Activated CD8-positive, alpha-beta T cell treated with anti-CD3 and anti-CD28 coated beads for 36 hours (primary cell): ENCODE measurements at regions not wholly inside any gene's neighbourhood (a gene's known extent, or its start where the extent isn't known, plus 50 kb on each side); places are given as distances from the start of the nearest gene placed in this dataset.
A peak's percentile ranks its signal among the peaks of the same experiment; 100 is the strongest.

ENCODE experiments used
- ATAC-seq: fragments of 200-7000 bp; cut with Tn5 transposase; one replicate; pipeline ENCODE4 v1.10.0; 2021; ENCODE audit warnings: mild to moderate bottlenecking, moderate library complexity
- CTCF ChIA-PET: fragments of 350-600 bp; sonication (Branson Sonifier 250); formaldehyde crosslinking; loops from one replicate; lab custom pipeline; 2021; ENCODE audit warnings: antibody characterized with exemption; lab: Charles Lee
- POLR2A ChIA-PET: fragments of 350-600 bp; sonication (Branson Sonifier 250); formaldehyde crosslinking; loops from one replicate; lab custom pipeline; 2021; ENCODE audit warnings: antibody characterized with exemption; lab: Charles Lee
- DNase-seq: peaks from one replicate; pipeline ENCODE4 v3.0.0-alpha.2; 2020
- H3K27ac Mint-ChIP-seq: one replicate; pipeline ENCODE4 v1.8.0; 2021; ENCODE audit warnings: mild to moderate bottlenecking, mixed read lengths
- H3K27me3 Mint-ChIP-seq: one replicate; pipeline ENCODE4 v1.8.0; 2021; ENCODE audit warnings: mixed read lengths
- H3K36me3 Mint-ChIP-seq: one replicate; pipeline ENCODE4 v1.8.0; 2021; ENCODE audit warnings: low read depth, mixed read lengths
- H3K4me1 Mint-ChIP-seq: one replicate; pipeline ENCODE4 v1.8.0; 2021; ENCODE audit warnings: low read depth, mixed read lengths
- H3K4me3 Mint-ChIP-seq: one replicate; pipeline ENCODE4 v1.8.0; 2021; ENCODE audit warnings: mild to moderate bottlenecking, moderate library complexity, mixed read lengths
- H3K9me3 Mint-ChIP-seq: one replicate; pipeline ENCODE4 v1.8.0; 2021; ENCODE audit warnings: mixed read lengths
- CTCF ChIP-seq: fragments of 200-600 bp; IDR thresholded peaks from one replicate; pipeline ENCODE4 v1.8.0; 2022; ENCODE audit warnings: antibody characterized with exemption, mild to moderate bottlenecking
- intact Hi-C: fragments of 100-400 bp; cut with micrococcal nuclease; formaldehyde crosslinking; loops from one replicate; pipeline ENCODE4 v1.10.0; 2022

- Mint-ChIP-seq H3K27ac (no peak overlapping the region), H3K36me3 (no peaks in the 10 kb centered on the region), H3K4me3 (no peak overlapping the region), H3K4me1 (no peaks in the 10 kb centered on the region), H3K27me3 (peaks cover 7% of the 10 kb centered on the region), H3K9me3 (no peaks in the 10 kb centered on the region)
- ChIA-PET POLR2A (no interaction called here), CTCF (no interaction called here)
- ATAC-seq (no peak), DNase-seq (no peak)
- TF ChIP-seq CTCF: no peak
- intact Hi-C loops: no loop called here
Measured at GRCh38 chr13:53197424-53197823, 168.8 kb downstream of the OLFM4 start.

DNA sequence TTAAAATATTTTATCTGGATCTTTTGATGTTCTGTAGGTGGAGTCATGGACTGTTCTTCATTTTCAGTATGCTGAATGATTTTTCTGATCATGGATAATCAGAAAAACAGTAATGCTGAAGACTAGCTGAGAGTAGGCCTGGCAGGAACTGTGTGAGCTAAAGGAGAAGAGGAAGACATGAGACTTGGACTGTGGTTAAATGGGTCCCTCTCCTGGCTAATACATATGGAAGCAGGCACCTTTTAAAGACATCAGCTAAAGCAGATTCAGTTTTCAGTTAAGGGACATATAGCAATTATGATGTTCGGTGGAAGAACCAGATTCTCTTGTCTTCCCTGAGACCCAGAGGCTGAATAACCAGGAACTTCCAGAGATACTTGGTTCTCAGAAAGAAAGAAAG lies 169.4 kb downstream of the OLFM4 start:
- DNase-seq (no peak), ATAC-seq (no peak)
- H3K9me3 Mint-ChIP-seq: no peaks in the 10 kb centered on the region
- peaks cover 12% of the 10 kb centered on the region for H3K27me3 Mint-ChIP-seq
- intact Hi-C loops: no loop called here
- ChIA-PET CTCF (no interaction called here), POLR2A (no interaction called here)
- no peak overlapping the region for H3K27ac Mint-ChIP-seq
- no peak for TF ChIP-seq CTCF
- H3K36me3 Mint-ChIP-seq: no peaks in the 10 kb centered on the region
- H3K4me3 Mint-ChIP-seq: no peak overlapping the region
- no peaks in the 10 kb centered on the region for H3K4me1 Mint-ChIP-seq

- H3K27me3 Mint-ChIP-seq: peaks cover 12% of the 10 kb centered on the region
Measured at GRCh38 chr13:53198736-53199135, 170.1 kb downstream of the OLFM4 start.

DNA sequence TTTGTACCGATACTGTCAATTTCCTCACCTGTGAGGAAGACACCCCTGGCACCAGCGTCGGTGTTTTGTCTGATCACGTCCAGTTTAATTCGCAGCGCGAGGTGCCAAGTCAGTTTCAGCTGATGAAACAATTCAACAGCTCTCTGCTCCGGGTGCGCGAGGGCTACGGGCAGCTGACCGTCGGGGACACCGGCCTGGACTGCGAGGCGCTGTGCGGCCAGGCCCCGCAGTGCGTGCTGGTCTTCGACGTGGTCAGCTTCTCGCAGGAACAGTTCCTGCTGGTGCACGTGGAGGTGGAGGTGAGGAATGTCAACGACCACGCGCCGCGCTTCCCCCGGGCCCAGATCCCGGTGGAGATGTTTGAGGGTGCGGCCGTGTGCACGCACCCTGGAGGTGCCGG lies 171.5 kb downstream of the OLFM4 start:
- no peaks in the 10 kb centered on the region for H3K4me1 Mint-ChIP-seq
- DNase-seq: no peak
- ATAC-seq: no peak
- CTCF ChIA-PET: interaction anchor here (0.9 kb wide), 1 partner anchor 16 kb away, joined by 4 read pairs; no protein-coding TSS in a partner anchor
- H3K27ac Mint-ChIP-seq: no peak overlapping the region
- intact Hi-C loops: no loop called here
- no peak for TF ChIP-seq CTCF
- POLR2A ChIA-PET: no interaction called here
- H3K4me3 Mint-ChIP-seq: no peak overlapping the region
- H3K27me3 Mint-ChIP-seq: peaks cover 12% of the 10 kb centered on the region
- no peaks in the 10 kb centered on the region for H3K36me3 Mint-ChIP-seq
- H3K9me3 Mint-ChIP-seq: no peaks in the 10 kb centered on the region

More at GRCh38 chr13:53198736-53199135, 170.1 kb downstream of the OLFM4 start:
- ChIA-PET POLR2A (no interaction called here), CTCF (no interaction called here)
- TF ChIP-seq CTCF: no peak
- DNase-seq (no peak), ATAC-seq (no peak)
- H3K4me3 Mint-ChIP-seq: no peak overlapping the region
- no peaks in the 10 kb centered on the region for H3K4me1 Mint-ChIP-seq
- H3K9me3 Mint-ChIP-seq: no peaks in the 10 kb centered on the region
- H3K36me3 Mint-ChIP-seq: no peaks in the 10 kb centered on the region
- intact Hi-C loops: no loop called here
- H3K27ac Mint-ChIP-seq: no peak overlapping the region

DNA sequence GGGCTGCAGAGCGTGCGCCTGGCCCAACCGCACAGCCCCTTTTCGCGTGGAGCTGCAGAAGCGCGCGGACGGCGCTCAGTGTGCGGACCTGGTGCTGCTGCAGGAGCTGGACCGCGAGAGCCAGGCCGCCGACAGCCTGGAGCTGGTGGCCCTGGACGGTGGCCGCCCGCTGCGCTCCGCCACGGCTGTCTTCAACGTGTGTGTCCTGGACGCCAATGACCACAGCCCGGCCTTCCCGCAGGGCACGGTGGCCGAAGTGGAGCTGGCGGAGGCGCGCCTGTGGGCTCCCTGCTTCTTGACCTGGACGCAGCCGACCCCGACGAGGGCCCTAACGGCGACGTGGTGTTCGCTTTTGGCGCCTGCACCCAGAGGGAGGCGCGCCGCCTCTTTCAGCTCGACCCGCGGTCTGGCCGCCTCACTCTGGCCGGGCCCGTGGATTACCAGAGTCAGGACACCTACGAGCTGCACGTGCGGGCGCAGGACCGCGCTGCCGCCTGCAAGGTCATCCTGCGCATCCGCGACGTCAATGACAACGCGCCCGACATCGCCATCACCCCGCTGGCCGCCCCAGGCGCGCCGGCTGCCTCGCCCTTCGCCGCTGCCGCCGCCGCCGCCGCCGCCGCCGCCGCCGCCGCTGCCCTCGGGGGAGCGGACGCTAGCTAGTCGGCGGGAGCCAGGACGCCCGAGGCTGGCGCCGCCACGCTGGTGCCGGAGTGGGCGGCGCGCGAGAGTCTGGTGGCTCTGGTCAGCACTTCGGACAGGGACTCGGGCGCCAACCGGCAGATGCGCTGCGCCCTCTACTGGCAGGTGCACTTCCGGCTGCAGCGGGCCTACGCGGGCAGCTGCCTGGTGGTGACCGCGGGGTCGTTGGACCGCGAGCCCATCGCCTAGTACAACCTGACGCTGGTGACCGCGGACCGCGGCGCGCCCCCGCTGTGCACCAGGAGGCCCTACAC lies 172.2 kb downstream of the OLFM4 start:
- peak; percentile 20 for TF ChIP-seq CTCF
- H3K9me3 Mint-ChIP-seq: no peaks in the 10 kb centered on the region
- no peaks in the 10 kb centered on the region for H3K4me1 Mint-ChIP-seq
- DNase-seq (peak; percentile 13), ATAC-seq (no peak)
- ChIA-PET CTCF (interaction anchor here (0.9 to 1.1 kb wide), 2 partner anchors 13 to 15 kb away, joined by 3 to 4 read pairs; no protein-coding TSS in a partner anchor), POLR2A (no interaction called here)
- no peak overlapping the region for H3K27ac Mint-ChIP-seq
- H3K4me3 Mint-ChIP-seq: no peak overlapping the region
- H3K27me3 Mint-ChIP-seq: peaks cover 12% of the 10 kb centered on the region
- intact Hi-C loops: no loop called here
- H3K36me3 Mint-ChIP-seq: no peaks in the 10 kb centered on the region
